ENCODE measurements at regions not wholly inside any gene's neighbourhood (a gene's known extent, or its start where the extent isn't known, plus 50 kb on each side); places are given as distances from the start of the nearest gene placed in this dataset.

- Histone ChIP-seq H3K36me3 (ENCODE audit: insufficient read depth, low read length) (no peaks in the 10 kb centered on the region), H3K9me2 (ENCODE audit: insufficient read depth, low read length) (no peaks in the 10 kb centered on the region), H3F3A (ENCODE audit: insufficient read depth, low read length, poor library complexity, severe bottlenecking) (no peaks in the 10 kb centered on the region), H3K27ac (ENCODE audit: low read length) (no peak overlapping the region), H3K9me3 (ENCODE audit: low read length) (no peaks in the 10 kb centered on the region), H3K9ac (ENCODE audit: low read length) (no peak overlapping the region), H4K20me1 (ENCODE audit: insufficient read depth) (no peaks in the 10 kb centered on the region), H3K27me3 (ENCODE audit: insufficient read depth, low read depth, low read length) (no peaks in the 10 kb centered on the region), H3K4me2 (ENCODE audit: low read length) (no peak overlapping the region), H3K79me2 (replicated peaks; ENCODE audit: insufficient read depth, low read length) (no peaks in the 10 kb centered on the region), H3K4me3 (ENCODE audit: low read length) (no peak overlapping the region), H2AFZ (ENCODE audit: low read depth, low read length) (no peak overlapping the region)
- TF ChIP-seq SMC3 (conservative IDR thresholded peaks at IDR 0.05; ENCODE audit: poor library complexity) (no peak), TAF1 (IDR thresholded peaks at IDR 0.05; ENCODE audit: low read depth) (no peak), POLR2AphosphoS5 (IDR thresholded peaks at IDR 0.05) (no peak), EZH2 (IDR thresholded peaks at IDR 0.05; ENCODE audit: borderline replicate concordance, insufficient read depth, low read length, poor library complexity, severe bottlenecking) (no peak), CTCF (IDR thresholded peaks at IDR 0.05; ENCODE audit: poor library complexity, severe bottlenecking) (no peak), EP300 (conservative IDR thresholded peaks at IDR 0.05; ENCODE audit: poor library complexity, severe bottlenecking) (no peak), MXI1 (conservative IDR thresholded peaks at IDR 0.05; ENCODE audit: poor library complexity, severe bottlenecking) (no peak)
- TF ChIP-seq, protein P1, sequence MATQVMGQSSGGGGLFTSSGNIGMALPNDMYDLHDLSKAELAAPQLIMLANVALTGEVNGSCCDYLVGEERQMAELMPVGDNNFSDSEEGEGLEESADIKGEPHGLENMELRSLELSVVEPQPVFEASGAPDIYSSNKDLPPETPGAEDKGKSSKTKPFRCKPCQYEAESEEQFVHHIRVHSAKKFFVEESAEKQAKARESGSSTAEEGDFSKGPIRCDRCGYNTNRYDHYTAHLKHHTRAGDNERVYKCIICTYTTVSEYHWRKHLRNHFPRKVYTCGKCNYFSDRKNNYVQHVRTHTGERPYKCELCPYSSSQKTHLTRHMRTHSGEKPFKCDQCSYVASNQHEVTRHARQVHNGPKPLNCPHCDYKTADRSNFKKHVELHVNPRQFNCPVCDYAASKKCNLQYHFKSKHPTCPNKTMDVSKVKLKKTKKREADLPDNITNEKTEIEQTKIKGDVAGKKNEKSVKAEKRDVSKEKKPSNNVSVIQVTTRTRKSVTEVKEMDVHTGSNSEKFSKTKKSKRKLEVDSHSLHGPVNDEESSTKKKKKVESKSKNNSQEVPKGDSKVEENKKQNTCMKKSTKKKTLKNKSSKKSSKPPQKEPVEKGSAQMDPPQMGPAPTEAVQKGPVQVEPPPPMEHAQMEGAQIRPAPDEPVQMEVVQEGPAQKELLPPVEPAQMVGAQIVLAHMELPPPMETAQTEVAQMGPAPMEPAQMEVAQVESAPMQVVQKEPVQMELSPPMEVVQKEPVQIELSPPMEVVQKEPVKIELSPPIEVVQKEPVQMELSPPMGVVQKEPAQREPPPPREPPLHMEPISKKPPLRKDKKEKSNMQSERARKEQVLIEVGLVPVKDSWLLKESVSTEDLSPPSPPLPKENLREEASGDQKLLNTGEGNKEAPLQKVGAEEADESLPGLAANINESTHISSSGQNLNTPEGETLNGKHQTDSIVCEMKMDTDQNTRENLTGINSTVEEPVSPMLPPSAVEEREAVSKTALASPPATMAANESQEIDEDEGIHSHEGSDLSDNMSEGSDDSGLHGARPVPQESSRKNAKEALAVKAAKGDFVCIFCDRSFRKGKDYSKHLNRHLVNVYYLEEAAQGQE (IDR thresholded peaks at IDR 0.05; ENCODE audit: borderline replicate concordance): no peak
These were observed 140.5 kb downstream of the PHLDA1 start for GRCh38 chr12:75891072-75891471.

- Histone ChIP-seq H2AFZ (ENCODE audit: low read depth, low read length) (no peak overlapping the region), H3K4me2 (ENCODE audit: low read length) (no peak overlapping the region), H3K9ac (ENCODE audit: low read length) (no peak overlapping the region)
These were observed 140.9 kb downstream of the PHLDA1 start for GRCh38 chr12:75890660-75891059.

DNA sequence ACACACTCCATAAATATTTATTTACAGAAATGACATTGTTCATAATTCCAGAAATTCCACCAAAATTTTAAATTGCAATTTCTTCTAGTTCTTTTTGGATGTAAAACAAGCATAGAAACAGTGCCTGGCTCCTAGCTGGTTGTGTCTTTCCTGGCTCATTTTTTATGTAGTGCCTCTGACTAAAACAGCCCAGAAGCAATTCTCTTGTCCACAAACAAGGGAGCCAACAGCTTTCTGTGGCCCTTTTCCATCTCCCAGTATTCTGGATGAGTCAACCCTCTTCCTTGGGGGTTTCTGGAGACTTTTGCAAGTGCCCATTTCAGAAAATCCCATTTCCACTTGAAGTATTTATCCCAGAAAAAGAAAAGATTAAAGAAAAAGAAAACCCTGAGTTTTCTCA lies 141.4 kb downstream of the PHLDA1 start:
- Histone ChIP-seq H3K4me3 (ENCODE audit: low read length) (no peak overlapping the region), H3K27me3 (ENCODE audit: insufficient read depth, low read depth, low read length) (no peaks in the 10 kb centered on the region), H3K9me2 (ENCODE audit: insufficient read depth, low read length) (no peaks in the 10 kb centered on the region), H3K79me2 (replicated peaks; ENCODE audit: insufficient read depth, low read length) (no peaks in the 10 kb centered on the region), H3K4me2 (ENCODE audit: low read length) (no peak overlapping the region), H4K20me1 (ENCODE audit: insufficient read depth) (no peaks in the 10 kb centered on the region), H3F3A (ENCODE audit: insufficient read depth, low read length, poor library complexity, severe bottlenecking) (no peaks in the 10 kb centered on the region), H3K27ac (ENCODE audit: low read length) (peak overlapping the region; percentile 89), H3K9me3 (ENCODE audit: low read length) (no peaks in the 10 kb centered on the region), H3K9ac (ENCODE audit: low read length) (no peak overlapping the region), H3K36me3 (ENCODE audit: insufficient read depth, low read length) (no peaks in the 10 kb centered on the region), H2AFZ (ENCODE audit: low read depth, low read length) (no peak overlapping the region)
- TF ChIP-seq MXI1 (conservative IDR thresholded peaks at IDR 0.05; ENCODE audit: poor library complexity, severe bottlenecking) (no peak), CTCF (IDR thresholded peaks at IDR 0.05; ENCODE audit: poor library complexity, severe bottlenecking) (no peak)

More at GRCh38 chr12:75890660-75891059, 140.9 kb downstream of the PHLDA1 start:
- Histone ChIP-seq H3K27ac (ENCODE audit: low read length) (peak overlapping the region; percentile 89), H3K9me2 (ENCODE audit: insufficient read depth, low read length) (no peaks in the 10 kb centered on the region), H3K9me3 (ENCODE audit: low read length) (no peaks in the 10 kb centered on the region), H3F3A (ENCODE audit: insufficient read depth, low read length, poor library complexity, severe bottlenecking) (no peaks in the 10 kb centered on the region), H4K20me1 (ENCODE audit: insufficient read depth) (no peaks in the 10 kb centered on the region), H3K4me3 (ENCODE audit: low read length) (no peak overlapping the region), H3K36me3 (ENCODE audit: insufficient read depth, low read length) (no peaks in the 10 kb centered on the region), H3K79me2 (replicated peaks; ENCODE audit: insufficient read depth, low read length) (no peaks in the 10 kb centered on the region), H3K27me3 (ENCODE audit: insufficient read depth, low read depth, low read length) (no peaks in the 10 kb centered on the region)
- TF ChIP-seq TAF1 (IDR thresholded peaks at IDR 0.05; ENCODE audit: low read depth): no peak
- TF ChIP-seq EP300 (conservative IDR thresholded peaks at IDR 0.05; ENCODE audit: poor library complexity, severe bottlenecking): no peak

Data from neural cell (in vitro differentiated cells).